HEK293 (cell line): ENCODE measurements at regions not wholly inside any gene's neighbourhood (a gene's known extent, or its start where the extent isn't known, plus 50 kb on each side); places are given as distances from the start of the nearest gene placed in this dataset.
A peak's percentile ranks its signal among the peaks of the same experiment; 100 is the strongest.

Source experiments
- CTCF ChIA-PET: fragments of 350-600 bp; formaldehyde crosslinking; extraction: SDS; loops from one replicate; lab custom pipeline; 2021; ENCODE audit warnings: antibody characterized with exemption; lab: Yijun Ruan, JAX
- POLR2A ChIA-PET: fragments of 300-600 bp; formaldehyde crosslinking; extraction: SDS; loops from one replicate; lab custom pipeline; 2020; ENCODE audit warnings: antibody characterized with exemption, inconsistent platforms; lab: Yijun Ruan, JAX
- H3K27ac ChIP-seq: fragments of 200-500 bp; sonication (Bioruptor generic); 2 replicates; pipeline ENCODE4 v1.5.1; 2014; ENCODE audit warnings: low read depth, low read length, control low read depth, inconsistent platforms; ENCODE audit errors: extremely low read depth
- H3K36me3 ChIP-seq, 2 experiments: fragments of 200-500 bp in 1 of 2; sonication (Bioruptor generic) in 1 of 2; 1 replicate in 1 of 2; 2 replicates in 1 of 2; pipeline ENCODE4 v1.5.1; 2014 to 2017; ENCODE audit warnings: inconsistent platforms in 2 of 2, low read length in 2 of 2; ENCODE audit not compliant: control insufficient read depth in 2 of 2, insufficient read depth in 1 of 2
- H3K4me1 ChIP-seq: fragments of 200-500 bp; sonication (Bioruptor generic); 2 replicates; pipeline ENCODE4 v1.5.1; 2014; ENCODE audit warnings: mild to moderate bottlenecking, low read length, inconsistent platforms; ENCODE audit not compliant: control insufficient read depth, insufficient read depth
- H3K4me3 ChIP-seq: 2 replicates; pipeline ENCODE4 v1.5.1; 2011; ENCODE audit warnings: low read depth, mild to moderate bottlenecking, control low read depth, low read length, moderate library complexity
- H3K9me3 ChIP-seq: fragments of 200-500 bp; sonication (Bioruptor generic); 2 replicates; pipeline ENCODE4 v1.5.1; 2014; ENCODE audit warnings: low read depth, low read length, inconsistent platforms; ENCODE audit not compliant: control insufficient read depth, insufficient read depth
- HOXA7 ChIP-seq: sonication (generic); formaldehyde crosslinking; IDR thresholded peaks from 2 replicates; pipeline ENCODE4 v1.8.1; 2022; ENCODE audit warnings: missing genetic modification reagents, borderline replicate concordance
- HOXD13 ChIP-seq: sonication (generic); formaldehyde crosslinking; IDR thresholded peaks from 2 replicates; pipeline ENCODE4 v1.8.0; 2022; ENCODE audit warnings: missing genetic modification reagents, borderline replicate concordance
- PRDM1 ChIP-seq: fragments of 450-650 bp; formaldehyde crosslinking; IDR thresholded peaks from 2 replicates; pipeline ENCODE4; 2016; ENCODE audit warnings: missing biosample characterization, missing genetic modification characterization
- RBAK ChIP-seq: fragments of 450-650 bp; formaldehyde crosslinking; IDR thresholded peaks from 2 replicates; pipeline ENCODE4 v1.5.1; 2016; ENCODE audit warnings: missing biosample characterization, missing genetic modification characterization
- SETDB1 ChIP-seq: IDR thresholded peaks from one replicate; pipeline ENCODE4 v1.6.1; 2017; ENCODE audit warnings: mild to moderate bottlenecking, low read length, moderate library complexity, mixed read lengths; ENCODE audit not compliant: insufficient read length
- SP7 ChIP-seq: fragments of 450-650 bp; formaldehyde crosslinking; IDR thresholded peaks from 2 replicates; pipeline ENCODE4 v1.5.1; 2016; ENCODE audit warnings: missing biosample characterization, missing genetic modification characterization
- ZNF10 ChIP-seq: fragments of 450-650 bp; formaldehyde crosslinking; IDR thresholded peaks from 2 replicates; pipeline ENCODE4 v1.5.1; 2017; ENCODE audit warnings: missing biosample characterization, missing genetic modification characterization
- ZNF114 ChIP-seq: fragments of 450-650 bp; formaldehyde crosslinking; IDR thresholded peaks from 2 replicates; pipeline ENCODE4 v1.5.0; 2017; ENCODE audit warnings: missing biosample characterization, missing genetic modification characterization
- ZNF138 ChIP-seq: fragments of 450-650 bp; formaldehyde crosslinking; IDR thresholded peaks from 2 replicates; pipeline ENCODE4 v1.5.1; 2016; ENCODE audit warnings: missing biosample characterization, missing genetic modification characterization, borderline replicate concordance
- ZNF155 ChIP-seq: fragments of 450-650 bp; formaldehyde crosslinking; IDR thresholded peaks from 2 replicates; pipeline ENCODE4 v1.5.1; 2016; ENCODE audit warnings: missing biosample characterization, missing genetic modification characterization
- ZNF2 ChIP-seq: fragments of 450-650 bp; formaldehyde crosslinking; IDR thresholded peaks from 2 replicates; pipeline ENCODE4 v1.5.1; 2016; ENCODE audit warnings: missing biosample characterization, missing genetic modification characterization
- ZNF23 ChIP-seq: fragments of 450-650 bp; formaldehyde crosslinking; IDR thresholded peaks from 2 replicates; pipeline ENCODE4 v1.5.1; 2016; ENCODE audit warnings: missing biosample characterization, missing genetic modification characterization, borderline replicate concordance
- ZNF311 ChIP-seq: fragments of 450-650 bp; formaldehyde crosslinking; IDR thresholded peaks from 2 replicates; pipeline ENCODE4 v1.5.1; 2017; ENCODE audit warnings: missing biosample characterization, missing genetic modification characterization, borderline replicate concordance
- ZNF510 ChIP-seq: fragments of 450-650 bp; formaldehyde crosslinking; IDR thresholded peaks from 2 replicates; pipeline ENCODE4 v1.5.1; 2018; ENCODE audit warnings: mild to moderate bottlenecking, missing genetic modification characterization, missing biosample characterization; ENCODE audit not compliant: insufficient replicate concordance
- ZNF610 ChIP-seq: fragments of 450-650 bp; formaldehyde crosslinking; IDR thresholded peaks from 2 replicates; pipeline ENCODE4 v1.5.1; 2016; ENCODE audit warnings: missing biosample characterization, missing genetic modification characterization, borderline replicate concordance
- ZNF623 ChIP-seq: fragments of 450-650 bp; formaldehyde crosslinking; IDR thresholded peaks from 2 replicates; pipeline ENCODE4 v1.5.1; 2016; ENCODE audit warnings: missing biosample characterization, missing genetic modification characterization
- ZNF660 ChIP-seq: fragments of 450-650 bp; IDR thresholded peaks from 2 replicates; pipeline ENCODE4 v1.5.1; 2018; ENCODE audit warnings: missing biosample characterization, mild to moderate bottlenecking, missing genetic modification characterization
- ZNF677 ChIP-seq: fragments of 450-650 bp; IDR thresholded peaks from 2 replicates; pipeline ENCODE4 v1.5.0; 2018; ENCODE audit warnings: missing biosample characterization, mild to moderate bottlenecking, missing genetic modification characterization, moderate library complexity
- ZNF707 ChIP-seq: fragments of 450-650 bp; formaldehyde crosslinking; IDR thresholded peaks from 2 replicates; pipeline ENCODE4 v1.5.1; 2016; ENCODE audit warnings: missing biosample characterization, missing genetic modification characterization
- ZNF76 ChIP-seq: fragments of 450-650 bp; formaldehyde crosslinking; IDR thresholded peaks from 2 replicates; pipeline ENCODE4; 2016; ENCODE audit warnings: low read depth, missing biosample characterization, missing genetic modification characterization, borderline replicate concordance
- ZNF768 ChIP-seq: fragments of 450-650 bp; formaldehyde crosslinking; IDR thresholded peaks from 2 replicates; pipeline ENCODE4 v1.5.1; 2018; ENCODE audit warnings: missing biosample characterization, mild to moderate bottlenecking, missing genetic modification characterization
- TF ChIP-seq, protein P1 (sequence below): IDR thresholded peaks from 2 replicates; pipeline ENCODE4 v1.6.1; 2011; ENCODE audit warnings: mild to moderate bottlenecking, low read depth, low read length, borderline replicate concordance

DNA sequence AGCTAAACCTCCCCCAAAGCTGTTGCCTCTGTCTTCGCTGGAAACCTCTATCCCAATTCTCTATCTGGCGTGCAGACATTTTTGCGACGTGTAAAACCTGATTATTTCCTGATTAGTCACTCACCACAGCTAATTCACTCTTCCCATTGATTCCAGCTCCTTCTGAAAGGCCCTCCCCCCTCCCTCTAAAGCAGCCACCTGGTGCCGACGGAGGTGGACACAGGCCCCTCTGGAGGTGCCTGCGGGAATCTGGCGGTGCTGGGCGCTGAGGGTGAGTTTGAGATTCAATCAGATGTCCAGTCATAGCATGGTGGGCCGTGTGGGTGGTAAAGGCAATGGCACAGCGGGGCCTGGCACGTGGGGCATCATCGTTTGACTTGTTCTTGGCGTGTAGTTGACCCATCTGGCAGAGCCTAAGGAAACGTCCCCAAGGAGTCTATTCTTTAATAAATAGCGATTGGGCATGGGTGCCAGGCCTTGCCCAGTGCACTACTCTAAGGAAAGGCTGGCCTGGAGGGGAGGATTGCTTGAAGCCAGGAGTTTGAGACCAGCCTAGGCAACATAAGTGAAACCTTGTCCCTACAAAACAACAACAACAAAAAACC, 271.1 kb upstream of the MVB12B start:
- no peak for TF ChIP-seq ZNF76 (tag by site-specific recombination)
- TF ChIP-seq ZNF23 (tag by site-specific recombination), result no peak
- no peak for TF ChIP-seq ZNF768 (tag by site-specific recombination)
- TF ChIP-seq, all 188 proteins: peak for 0
- no peak overlapping the region for H3K27ac ChIP-seq
- no peaks in the 10 kb centered on the region for H3K4me1 ChIP-seq
- H3K4me3 ChIP-seq, result no peak overlapping the region
- ChIA-PET CTCF (no interaction called here), POLR2A (no interaction called here)
- no peaks in the 10 kb centered on the region for H3K36me3 ChIP-seq
- no peaks in the 10 kb centered on the region for H3K9me3 ChIP-seq

DNA sequence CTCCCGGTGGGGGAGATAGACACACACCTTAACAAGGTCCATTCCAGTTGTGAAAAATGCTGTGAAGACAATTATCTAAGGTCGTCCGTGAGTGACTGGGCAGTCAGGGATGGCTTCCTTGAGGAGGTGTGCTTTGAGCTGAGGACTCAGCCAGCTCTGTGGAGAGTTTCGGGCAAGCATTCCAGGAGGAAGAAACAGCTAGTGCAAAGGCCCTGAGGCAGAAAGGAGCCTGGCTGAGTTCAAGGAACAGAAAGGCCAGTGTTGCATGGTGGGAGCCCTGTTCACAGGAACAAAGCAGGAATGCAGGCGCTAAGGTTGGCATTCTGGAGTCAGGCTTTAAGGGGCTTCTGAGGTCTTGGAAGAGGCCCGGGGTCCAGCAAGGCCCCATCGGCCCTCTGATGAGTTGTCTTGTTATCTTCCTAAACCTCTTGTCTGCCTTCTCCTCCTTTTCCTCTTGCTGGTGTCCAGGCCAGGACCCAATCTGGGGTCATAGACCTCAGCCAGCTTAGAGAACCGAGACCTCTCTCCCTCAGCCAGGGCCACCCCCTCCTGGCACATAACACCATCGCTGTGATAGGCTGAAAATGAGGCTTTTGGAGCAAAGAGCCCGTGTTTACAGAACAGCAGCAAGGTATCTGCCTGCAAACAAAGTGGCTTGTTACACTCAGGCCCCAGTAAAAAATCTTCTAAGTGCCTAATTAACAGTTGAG, 270.2 kb upstream of the MVB12B start:
- ChIA-PET POLR2A (no interaction called here), CTCF (no interaction called here)
- no peaks in the 10 kb centered on the region for H3K36me3 ChIP-seq
- TF ChIP-seq SETDB1 (no peak), ZNF623 (tag by site-specific recombination) (peak; percentile 89)
- no peaks in the 10 kb centered on the region for H3K9me3 ChIP-seq
- H3K4me1 ChIP-seq, result no peaks in the 10 kb centered on the region
- no peak overlapping the region for H3K27ac ChIP-seq
- no peak overlapping the region for H3K4me3 ChIP-seq

DNA sequence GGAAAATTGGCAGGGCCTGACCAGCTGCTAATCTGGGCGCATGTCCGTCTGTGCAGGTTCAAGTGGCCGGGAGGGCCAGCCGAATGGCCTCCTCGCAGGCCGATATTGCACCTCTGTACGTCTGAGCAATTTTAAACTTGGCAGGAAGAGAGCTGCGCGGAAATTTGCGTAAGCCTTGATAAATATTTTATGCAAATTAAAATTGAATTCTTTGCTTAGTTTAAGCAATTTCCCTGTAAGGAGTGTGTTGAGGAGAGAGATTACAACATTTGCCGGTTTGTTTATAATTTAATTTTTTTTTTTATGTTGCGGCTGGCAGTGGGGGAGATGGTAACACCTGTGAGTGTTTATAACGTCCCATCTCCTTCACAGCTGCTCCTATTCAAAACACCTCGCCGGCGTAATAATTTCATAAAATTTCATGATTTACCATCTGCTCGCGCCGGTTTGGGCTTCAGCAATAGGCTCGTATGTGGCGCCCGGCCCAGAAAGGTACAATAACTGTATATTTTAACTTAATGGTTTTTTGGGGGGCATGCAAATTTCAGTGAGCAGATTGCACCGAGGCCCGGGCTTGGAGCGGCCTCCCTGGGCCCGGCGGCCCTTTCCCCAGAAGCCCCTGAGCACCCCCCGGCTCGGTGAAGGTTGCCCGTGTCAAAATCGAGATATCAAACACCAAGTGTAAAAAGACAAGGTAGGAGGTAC, 269.4 kb upstream of the MVB12B start:
- Histone ChIP-seq H3K4me1 (no peaks in the 10 kb centered on the region), H3K4me3 (no peak overlapping the region), H3K9me3 (no peaks in the 10 kb centered on the region)
- ChIA-PET CTCF (no interaction called here), POLR2A (no interaction called here)
- no peak for TF ChIP-seq ZNF707 (tag by site-specific recombination)
- TF ChIP-seq, all 188 proteins: peak for 0
- no peaks in the 10 kb centered on the region for H3K36me3 ChIP-seq
- H3K27ac ChIP-seq, result no peak overlapping the region

DNA sequence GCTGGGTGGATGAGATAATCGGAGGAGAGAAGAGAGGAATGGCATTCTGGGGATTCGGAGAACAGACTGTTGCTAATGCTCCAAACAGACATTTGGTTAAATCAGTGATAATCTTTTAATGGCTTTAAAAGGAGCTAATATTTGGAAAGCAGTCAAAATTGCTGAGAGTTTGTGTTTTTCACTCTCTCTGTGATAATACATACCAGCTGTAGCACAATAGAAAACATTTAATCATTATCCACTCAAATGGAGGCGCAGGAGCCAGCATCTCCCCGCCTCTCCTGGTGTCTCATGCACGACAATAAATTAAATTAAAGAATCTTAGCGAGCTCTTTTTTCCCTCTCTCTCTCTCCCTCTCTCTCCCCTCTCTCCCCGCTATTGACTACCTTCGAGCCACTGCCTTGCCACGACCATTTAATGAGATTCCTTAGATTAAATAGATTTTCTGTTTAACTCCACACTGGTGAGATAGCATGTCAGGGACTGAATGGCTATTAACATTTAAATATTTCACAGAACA, 268.6 kb upstream of the MVB12B start:
- H3K27ac ChIP-seq, result no peak overlapping the region
- no peaks in the 10 kb centered on the region for H3K4me1 ChIP-seq
- ChIA-PET POLR2A (no interaction called here), CTCF (interaction anchor here (0.6 kb wide), 1 partner anchor 183 kb away, joined by 3 read pairs; no protein-coding TSS in a partner anchor)
- H3K4me3 ChIP-seq, result no peak overlapping the region
- no peaks in the 10 kb centered on the region for H3K9me3 ChIP-seq
- no peak for TF ChIP-seq ZNF660 (tag by site-specific recombination)
- TF ChIP-seq ZNF10 (tag by site-specific recombination), result no peak
- no peak for TF ChIP-seq ZNF155 (tag by site-specific recombination)
- TF ChIP-seq RBAK (tag by site-specific recombination), result no peak
- TF ChIP-seq ZNF114 (tag by site-specific recombination), result no peak
- TF ChIP-seq ZNF311, result no peak
- TF ChIP-seq ZNF2 (tag by site-specific recombination), result no peak
- H3K36me3 ChIP-seq, result no peaks in the 10 kb centered on the region

DNA sequence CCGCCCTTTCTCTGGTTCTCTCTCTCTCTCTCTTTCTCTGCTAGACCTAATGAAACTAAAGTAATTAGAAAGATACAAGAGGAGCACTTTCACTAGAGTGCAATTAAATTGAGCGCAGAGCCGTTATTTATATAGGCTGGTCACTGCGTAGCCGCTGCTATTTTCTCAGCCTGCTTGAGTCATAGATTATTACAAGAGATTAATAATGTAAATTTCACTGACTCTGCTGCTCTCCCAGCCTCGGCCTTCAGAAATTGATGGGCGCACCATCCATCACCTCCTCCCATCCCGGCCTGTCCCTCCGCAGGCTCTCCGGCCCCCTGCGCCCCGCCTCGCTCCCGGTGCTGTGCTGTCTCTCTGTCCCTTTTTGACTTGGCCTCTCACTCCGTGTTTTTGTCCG, 268.0 kb upstream of the MVB12B start:
- ChIA-PET CTCF (no interaction called here), POLR2A (no interaction called here)
- Histone ChIP-seq H3K4me1 (no peaks in the 10 kb centered on the region), H3K4me3 (no peak overlapping the region), H3K9me3 (no peaks in the 10 kb centered on the region), H3K27ac (no peak overlapping the region), H3K36me3 (no peaks in the 10 kb centered on the region)
- no peak for TF ChIP-seq HOXA7 (CRISPR knock-in tag)
- TF ChIP-seq ZNF677 (tag by site-specific recombination), result no peak
- no peak for TF ChIP-seq PRDM1
- TF ChIP-seq ZNF10 (tag by site-specific recombination), result no peak
- TF ChIP-seq ZNF138 (tag by site-specific recombination), result no peak
- TF ChIP-seq ZNF610 (tag by site-specific recombination), result no peak
- no peak for TF ChIP-seq ZNF510
- TF ChIP-seq, protein P1, sequence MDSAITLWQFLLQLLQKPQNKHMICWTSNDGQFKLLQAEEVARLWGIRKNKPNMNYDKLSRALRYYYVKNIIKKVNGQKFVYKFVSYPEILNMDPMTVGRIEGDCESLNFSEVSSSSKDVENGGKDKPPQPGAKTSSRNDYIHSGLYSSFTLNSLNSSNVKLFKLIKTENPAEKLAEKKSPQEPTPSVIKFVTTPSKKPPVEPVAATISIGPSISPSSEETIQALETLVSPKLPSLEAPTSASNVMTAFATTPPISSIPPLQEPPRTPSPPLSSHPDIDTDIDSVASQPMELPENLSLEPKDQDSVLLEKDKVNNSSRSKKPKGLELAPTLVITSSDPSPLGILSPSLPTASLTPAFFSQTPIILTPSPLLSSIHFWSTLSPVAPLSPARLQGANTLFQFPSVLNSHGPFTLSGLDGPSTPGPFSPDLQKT, result no peak
- no peak for TF ChIP-seq HOXD13 (CRISPR knock-in tag)
- TF ChIP-seq SP7, result no peak
- TF ChIP-seq, all 188 proteins: peak for 0
